ENCODE measurements at regions not wholly inside any gene's neighbourhood (a gene's known extent, or its start where the extent isn't known, plus 50 kb on each side); places are given as distances from the start of the nearest gene placed in this dataset.
A peak's percentile ranks its signal among the peaks of the same experiment; 100 is the strongest.

- DNase-seq (ENCODE audit: low spot score) = no peak
These were observed 247.5 kb downstream of the MBNL1 start for GRCh38 chr3:152516216-152516615.

GRCh38 chr3:152517502-152517901, 248.8 kb downstream of the MBNL1 start:
- no peak for DNase-seq (ENCODE audit: low spot score)

GRCh38 chr3:152518346-152518745, 249.6 kb downstream of the MBNL1 start:
- no peak for DNase-seq (ENCODE audit: low spot score)

- DNase-seq (ENCODE audit: low spot score) = no peak
These were observed 250.6 kb downstream of the MBNL1 start for GRCh38 chr3:152519376-152519775.

- no peak for DNase-seq (ENCODE audit: low spot score)
These were observed 253.3 kb downstream of the MBNL1 start for GRCh38 chr3:152522036-152522435.

GRCh38 chr3:152524198-152525140, 255.7 kb downstream of the MBNL1 start:
- peak; percentile 57 for DNase-seq (ENCODE audit: low spot score)

GRCh38 chr3:152531717-152532116, 263.0 kb downstream of the MBNL1 start:
- no peak for DNase-seq (ENCODE audit: low spot score)

- no peak for DNase-seq (ENCODE audit: low spot score)
These were observed 269.8 kb downstream of the MBNL1 start for GRCh38 chr3:152538518-152538917.

- DNase-seq (ENCODE audit: low spot score) = no peak
These were observed 270.5 kb downstream of the MBNL1 start for GRCh38 chr3:152539191-152539764.

GRCh38 chr3:152540120-152540519, 271.4 kb downstream of the MBNL1 start:
- no peak for DNase-seq (ENCODE audit: low spot score)

GRCh38 chr3:152547153-152547552, 278.4 kb downstream of the MBNL1 start:
- no peak for DNase-seq (ENCODE audit: low spot score)

- DNase-seq (ENCODE audit: low spot score) = no peak
These were observed 280.5 kb downstream of the MBNL1 start for GRCh38 chr3:152549263-152549662.

GRCh38 chr3:152550284-152550683, 281.6 kb downstream of the MBNL1 start:
- DNase-seq (ENCODE audit: low spot score) = no peak

- no peak for DNase-seq (ENCODE audit: low spot score)
These were observed 280.0 kb upstream of the P2RY1 start for GRCh38 chr3:152554980-152555379.

GRCh38 chr3:152555666-152556291, 279.2 kb upstream of the P2RY1 start:
- no peak for DNase-seq (ENCODE audit: low spot score)

- DNase-seq (ENCODE audit: low spot score) = no peak
These were observed 278.1 kb upstream of the P2RY1 start for GRCh38 chr3:152556731-152557254.

- DNase-seq (ENCODE audit: low spot score) = no peak
These were observed 277.5 kb upstream of the P2RY1 start for GRCh38 chr3:152557302-152557999.

- no peak for DNase-seq (ENCODE audit: low spot score)
These were observed 276.5 kb upstream of the P2RY1 start for GRCh38 chr3:152558386-152558785.

- DNase-seq (ENCODE audit: low spot score) = no peak
These were observed 275.7 kb upstream of the P2RY1 start for GRCh38 chr3:152559246-152559645.

GRCh38 chr3:152564459-152564858, 270.5 kb upstream of the P2RY1 start:
- DNase-seq (ENCODE audit: low spot score) = peak; percentile 23

GRCh38 chr3:152574461-152575079, 260.4 kb upstream of the P2RY1 start:
- DNase-seq (ENCODE audit: low spot score) = peak; percentile 70

Data from H4 (cell line).